SK-N-MC (cell line): ENCODE measurements at regions not wholly inside any gene's neighbourhood (a gene's known extent, or its start where the extent isn't known, plus 50 kb on each side); places are given as distances from the start of the nearest gene placed in this dataset.

Source experiments
- EZH2 ChIP-seq: fragments of 200-600 bp; sonication (generic); IDR thresholded peaks from one replicate; pipeline ENCODE4 v1.6.1; 2017; ENCODE audit warnings: antibody characterized with exemption
- POLR2AphosphoS5 ChIP-seq: IDR thresholded peaks from 2 replicates; pipeline ENCODE4 v1.6.1; 2012; ENCODE audit warnings: mild to moderate bottlenecking, low read depth, low read length, borderline replicate concordance

DNA sequence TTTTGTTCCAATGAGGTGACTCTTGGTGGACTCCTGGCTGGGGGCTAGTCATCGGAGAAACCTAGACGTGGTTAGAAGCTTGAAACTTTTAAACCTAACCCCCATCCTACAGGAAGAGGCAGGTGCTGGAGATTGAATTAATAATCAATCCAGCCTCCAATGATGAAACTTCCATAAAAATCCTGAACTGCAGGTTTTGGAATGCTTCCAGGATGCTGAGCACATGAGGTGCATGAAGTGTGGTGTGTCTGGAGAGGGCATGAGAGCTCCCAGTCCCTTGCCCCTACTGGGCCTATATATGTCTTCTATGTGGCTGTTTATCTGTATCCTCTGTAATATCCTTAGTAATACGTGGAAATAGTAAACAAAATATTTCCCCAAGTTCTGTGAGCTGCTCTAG lies 90.7 kb upstream of the PDHA2 start:
- TF ChIP-seq POLR2AphosphoS5 (no peak), EZH2 (no peak)
